ENCODE measurements at regions not wholly inside any gene's neighbourhood (a gene's known extent, or its start where the extent isn't known, plus 50 kb on each side); places are given as distances from the start of the nearest gene placed in this dataset.
A peak's percentile ranks its signal among the peaks of the same experiment; 100 is the strongest.

- Mint-ChIP-seq H3K36me3 (no peaks in the 10 kb centered on the region), H3K4me1 (no peaks in the 10 kb centered on the region), H3K4me3 (no peak overlapping the region), H3K27ac (peak overlapping the region in 1 of 8 donors; percentile 24), H3K9me3 (peaks cover 0 to 4% (median 0%) of the 10 kb centered on the region in 5 donors), H3K27me3 (peaks cover 2 to 11% of the 10 kb centered on the region in 2 donors)
- Histone ChIP-seq H3K36me3 (ENCODE audit: insufficient read depth, low read length) (no peaks in the 10 kb centered on the region), H3K9me3 (ENCODE audit: low read length) (no peaks in the 10 kb centered on the region), H3K4me3 (ENCODE audit: low read length) (no peak overlapping the region), H3K27me3 (ENCODE audit: insufficient read depth, low read length, poor library complexity, severe bottlenecking) (no peaks in the 10 kb centered on the region), H3K4me1 (ENCODE audit: insufficient read depth, low read length) (no peaks in the 10 kb centered on the region), H3K27ac (ENCODE audit: low read depth, low read length) (no peak overlapping the region)
- ChIA-PET CTCF (no interaction called here), POLR2A (no interaction called here)
- no peak for DNase-seq
Measured at GRCh38 chr13:76790980-76791819, 95.0 kb downstream of the KCTD12 start.

GRCh38 chr13:76790526-76790925 is 95.7 kb downstream of the KCTD12 start:
- Histone ChIP-seq H3K27me3 (ENCODE audit: insufficient read depth, low read length, poor library complexity, severe bottlenecking) (no peaks in the 10 kb centered on the region), H3K9me3 (ENCODE audit: low read length) (no peaks in the 10 kb centered on the region), H3K4me3 (ENCODE audit: low read length) (no peak overlapping the region), H3K27ac (ENCODE audit: low read depth, low read length) (no peak overlapping the region), H3K36me3 (ENCODE audit: insufficient read depth, low read length) (no peaks in the 10 kb centered on the region), H3K4me1 (ENCODE audit: insufficient read depth, low read length) (no peaks in the 10 kb centered on the region)
- H3K4me1 Mint-ChIP-seq: no peaks in the 10 kb centered on the region
- H3K27ac Mint-ChIP-seq: peak overlapping the region in 1 of 8 donors; percentile 24
- ChIA-PET POLR2A (no interaction called here), CTCF (no interaction called here)
- H3K9me3 Mint-ChIP-seq: peaks cover 0 to 7% (median 0%) of the 10 kb centered on the region in 5 donors
- no peak overlapping the region for H3K4me3 Mint-ChIP-seq
- no peak for DNase-seq
- no peaks in the 10 kb centered on the region for H3K36me3 Mint-ChIP-seq
- peaks cover 2 to 14% of the 10 kb centered on the region in 2 donors for H3K27me3 Mint-ChIP-seq

GRCh38 chr13:76783798-76784197 is 102.4 kb downstream of the KCTD12 start:
- ChIA-PET CTCF (no interaction called here), POLR2A (no interaction called here)
- Mint-ChIP-seq H3K36me3 (no peaks in the 10 kb centered on the region), H3K27ac (no peak overlapping the region), H3K9me3 (peaks cover 0 to 7% (median 2%) of the 10 kb centered on the region in 5 donors), H3K27me3 (peaks cover 6 to 19% of the 10 kb centered on the region in 2 donors), H3K4me1 (no peaks in the 10 kb centered on the region), H3K4me3 (no peak overlapping the region)
- Histone ChIP-seq H3K27ac (ENCODE audit: low read depth, low read length) (no peak overlapping the region), H3K4me1 (ENCODE audit: insufficient read depth, low read length) (no peaks in the 10 kb centered on the region), H3K36me3 (ENCODE audit: insufficient read depth, low read length) (no peaks in the 10 kb centered on the region), H3K27me3 (ENCODE audit: insufficient read depth, low read length, poor library complexity, severe bottlenecking) (no peaks in the 10 kb centered on the region), H3K9me3 (ENCODE audit: low read length) (no peaks in the 10 kb centered on the region), H3K4me3 (ENCODE audit: low read length) (no peak overlapping the region)
- no peak for DNase-seq

- Histone ChIP-seq H3K27ac (ENCODE audit: low read depth, low read length) (no peak overlapping the region), H3K36me3 (ENCODE audit: insufficient read depth, low read length) (no peaks in the 10 kb centered on the region), H3K4me3 (ENCODE audit: low read length) (no peak overlapping the region), H3K27me3 (ENCODE audit: insufficient read depth, low read length, poor library complexity, severe bottlenecking) (no peaks in the 10 kb centered on the region), H3K9me3 (ENCODE audit: low read length) (no peaks in the 10 kb centered on the region), H3K4me1 (ENCODE audit: insufficient read depth, low read length) (no peaks in the 10 kb centered on the region)
- H3K4me3 Mint-ChIP-seq: no peak overlapping the region
- H3K36me3 Mint-ChIP-seq: no peaks in the 10 kb centered on the region
- H3K9me3 Mint-ChIP-seq: peaks cover 0 to 2% (median 0%) of the 10 kb centered on the region in 5 donors
- H3K4me1 Mint-ChIP-seq: no peaks in the 10 kb centered on the region
- no peak for DNase-seq
- POLR2A ChIA-PET: no interaction called here
- peaks cover 7 to 10% of the 10 kb centered on the region in 2 donors for H3K27me3 Mint-ChIP-seq
- H3K27ac Mint-ChIP-seq: no peak overlapping the region
- CTCF ChIA-PET: no interaction called here
Measured at GRCh38 chr13:76778853-76779252, 107.4 kb downstream of the KCTD12 start.

- Mint-ChIP-seq H3K36me3 (no peaks in the 10 kb centered on the region), H3K4me3 (no peak overlapping the region), H3K27me3 (peaks cover 7 to 10% of the 10 kb centered on the region in 2 donors), H3K27ac (no peak overlapping the region), H3K4me1 (no peaks in the 10 kb centered on the region), H3K9me3 (peaks cover 0 to 2% (median 0%) of the 10 kb centered on the region in 5 donors)
- H3K36me3 ChIP-seq (ENCODE audit: insufficient read depth, low read length): no peaks in the 10 kb centered on the region
- DNase-seq: no peak
- H3K4me3 ChIP-seq (ENCODE audit: low read length): no peak overlapping the region
- no peaks in the 10 kb centered on the region for H3K4me1 ChIP-seq (ENCODE audit: insufficient read depth, low read length)
- H3K9me3 ChIP-seq (ENCODE audit: low read length): no peaks in the 10 kb centered on the region
- H3K27ac ChIP-seq (ENCODE audit: low read depth, low read length): no peak overlapping the region
- ChIA-PET CTCF (no interaction called here), POLR2A (no interaction called here)
- H3K27me3 ChIP-seq (ENCODE audit: insufficient read depth, low read length, poor library complexity, severe bottlenecking): no peaks in the 10 kb centered on the region
Measured at GRCh38 chr13:76777096-76777495, 109.1 kb downstream of the KCTD12 start.

- Histone ChIP-seq H3K4me1 (ENCODE audit: insufficient read depth, low read length) (no peaks in the 10 kb centered on the region), H3K27me3 (ENCODE audit: insufficient read depth, low read length, poor library complexity, severe bottlenecking) (no peaks in the 10 kb centered on the region), H3K36me3 (ENCODE audit: insufficient read depth, low read length) (no peaks in the 10 kb centered on the region), H3K27ac (ENCODE audit: low read depth, low read length) (no peak overlapping the region), H3K9me3 (ENCODE audit: low read length) (no peaks in the 10 kb centered on the region), H3K4me3 (ENCODE audit: low read length) (no peak overlapping the region)
- no peak overlapping the region for H3K4me3 Mint-ChIP-seq
- no peak overlapping the region for H3K27ac Mint-ChIP-seq
- ChIA-PET POLR2A (interaction anchor here (0.5 kb wide), 1 partner anchor 36 kb away, joined by 4 read pairs; no protein-coding TSS in a partner anchor), CTCF (no interaction called here)
- H3K9me3 Mint-ChIP-seq: no peaks in the 10 kb centered on the region
- no peaks in the 10 kb centered on the region for H3K36me3 Mint-ChIP-seq
- H3K27me3 Mint-ChIP-seq: peaks cover 0 to 2% of the 10 kb centered on the region in 2 donors
- no peaks in the 10 kb centered on the region for H3K4me1 Mint-ChIP-seq
- DNase-seq: no peak
Measured at GRCh38 chr13:76775088-76775740, 111.0 kb downstream of the KCTD12 start.

- Mint-ChIP-seq H3K9me3 (no peaks in the 10 kb centered on the region), H3K27ac (no peak overlapping the region), H3K4me1 (no peaks in the 10 kb centered on the region), H3K27me3 (peaks cover 0 to 2% of the 10 kb centered on the region in 2 donors), H3K4me3 (no peak overlapping the region), H3K36me3 (no peaks in the 10 kb centered on the region)
- Histone ChIP-seq H3K36me3 (ENCODE audit: insufficient read depth, low read length) (no peaks in the 10 kb centered on the region), H3K9me3 (ENCODE audit: low read length) (no peaks in the 10 kb centered on the region), H3K4me3 (ENCODE audit: low read length) (no peak overlapping the region), H3K27me3 (ENCODE audit: insufficient read depth, low read length, poor library complexity, severe bottlenecking) (no peaks in the 10 kb centered on the region), H3K4me1 (ENCODE audit: insufficient read depth, low read length) (no peaks in the 10 kb centered on the region), H3K27ac (ENCODE audit: low read depth, low read length) (no peak overlapping the region)
- ChIA-PET POLR2A (no interaction called here), CTCF (no interaction called here)
- no peak for DNase-seq
Measured at GRCh38 chr13:76773448-76774094, 112.6 kb downstream of the KCTD12 start.

- H3K4me1 Mint-ChIP-seq: no peaks in the 10 kb centered on the region
Measured at GRCh38 chr13:76772241-76772640, 114.0 kb downstream of the KCTD12 start.

More at GRCh38 chr13:76772241-76772640, 114.0 kb downstream of the KCTD12 start:
- DNase-seq: no peak
- no peaks in the 10 kb centered on the region for H3K9me3 Mint-ChIP-seq
- Histone ChIP-seq H3K9me3 (ENCODE audit: low read length) (no peaks in the 10 kb centered on the region), H3K4me1 (ENCODE audit: insufficient read depth, low read length) (no peaks in the 10 kb centered on the region), H3K27me3 (ENCODE audit: insufficient read depth, low read length, poor library complexity, severe bottlenecking) (no peaks in the 10 kb centered on the region), H3K27ac (ENCODE audit: low read depth, low read length) (no peak overlapping the region), H3K4me3 (ENCODE audit: low read length) (no peak overlapping the region), H3K36me3 (ENCODE audit: insufficient read depth, low read length) (no peaks in the 10 kb centered on the region)
- no peak overlapping the region for H3K4me3 Mint-ChIP-seq
- no peaks in the 10 kb centered on the region for H3K36me3 Mint-ChIP-seq
- POLR2A ChIA-PET: no interaction called here
- H3K27me3 Mint-ChIP-seq: peaks cover 2 to 12% of the 10 kb centered on the region in 2 donors
- H3K27ac Mint-ChIP-seq: no peak overlapping the region
- CTCF ChIA-PET: no interaction called here

All from CD8-positive, alpha-beta memory T cell (primary cell).